Duodenal mucosa (tissue), 2 donors: ENCODE measurements at regions not wholly inside any gene's neighbourhood (a gene's known extent, or its start where the extent isn't known, plus 50 kb on each side); places are given as distances from the start of the nearest gene placed in this dataset.
A peak's percentile ranks its signal among the peaks of the same experiment; 100 is the strongest.

Experiments used
- H3K27ac ChIP-seq: one replicate; pipeline ENCODE4 v1.7.0; 2013; ENCODE audit warnings: low read depth, low read length
- H3K27me3 ChIP-seq, 2 donors: one replicate each; pipeline ENCODE4 v1.7.0; 2013; ENCODE audit warnings: low read length in 2 of 2, control low read depth in 1 of 2; ENCODE audit not compliant: insufficient read depth in 2 of 2, control insufficient read depth in 1 of 2
- H3K36me3 ChIP-seq, 2 donors: one replicate each; pipeline ENCODE4 v1.7.0; 2013; ENCODE audit warnings: low read length in 2 of 2, control low read depth in 1 of 2; ENCODE audit not compliant: insufficient read depth in 2 of 2, control insufficient read depth in 1 of 2
- H3K4me1 ChIP-seq, 2 donors: one replicate each; pipeline ENCODE4 v1.7.0; 2013; ENCODE audit warnings: low read length in 2 of 2, control low read depth in 1 of 2; ENCODE audit not compliant: insufficient read depth in 2 of 2, control insufficient read depth in 1 of 2
- H3K4me3 ChIP-seq, 2 donors: one replicate each; pipeline ENCODE4 v1.7.0; 2013; ENCODE audit warnings: low read length in 2 of 2, low read depth in 1 of 2
- H3K9ac ChIP-seq, 2 donors: one replicate each; pipeline ENCODE4 v1.7.0; 2013; ENCODE audit warnings: low read length in 2 of 2, low read depth in 1 of 2
- H3K9me3 ChIP-seq, 2 donors: one replicate each; pipeline ENCODE4 v1.7.0; 2013; ENCODE audit warnings: low read length in 2 of 2, control low read depth in 1 of 2; ENCODE audit not compliant: control insufficient read depth in 1 of 2

DNA sequence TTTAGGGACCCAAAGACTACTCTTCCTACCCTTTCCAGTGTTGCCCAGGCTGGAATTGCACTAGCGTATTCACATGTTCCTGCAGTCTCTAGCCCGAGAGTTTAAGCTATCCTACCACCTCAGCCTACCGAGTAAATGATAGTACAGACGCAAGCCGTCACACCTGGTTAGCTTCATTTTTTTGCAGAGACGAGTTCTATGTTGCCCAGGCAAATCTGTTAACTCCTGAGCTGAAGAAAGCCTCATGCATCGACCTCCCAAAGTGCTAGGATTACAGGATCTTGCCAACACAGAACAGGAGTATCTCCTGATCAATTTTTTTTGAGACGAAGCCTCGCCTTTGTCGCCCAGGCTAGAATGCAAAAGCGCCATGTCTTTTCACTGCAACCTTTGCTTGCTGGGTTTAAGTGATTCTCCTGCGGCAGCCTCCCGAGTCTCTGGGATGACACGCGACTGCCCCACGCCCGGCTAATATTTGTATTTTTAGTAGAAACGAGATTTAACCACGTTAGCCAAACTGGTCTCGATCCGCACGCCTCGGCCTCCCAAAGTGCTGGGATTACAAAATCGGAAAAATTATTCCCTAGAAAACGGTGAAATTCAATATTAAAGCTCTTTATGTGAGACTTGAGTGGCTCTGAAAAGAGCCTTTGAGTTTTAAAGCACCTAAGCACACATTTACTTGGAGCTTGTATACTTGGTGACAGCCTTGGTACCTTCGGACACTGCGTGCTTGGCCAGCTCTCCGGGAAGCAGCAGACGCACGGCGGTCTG lies 128.5 kb downstream of the HFE start:
- Histone ChIP-seq H3K36me3 (no peaks in the 10 kb centered on the region), H3K9me3 (no peaks in the 10 kb centered on the region), H3K4me1 (peaks cover 0 to 9% of the 10 kb centered on the region in 2 donors), H3K27ac (peak overlapping the region; percentile 59), H3K9ac (peak overlapping the region; percentile 67 to 73), H3K27me3 (no peaks in the 10 kb centered on the region), H3K4me3 (peak overlapping the region; percentile 58 to 76)

DNA sequence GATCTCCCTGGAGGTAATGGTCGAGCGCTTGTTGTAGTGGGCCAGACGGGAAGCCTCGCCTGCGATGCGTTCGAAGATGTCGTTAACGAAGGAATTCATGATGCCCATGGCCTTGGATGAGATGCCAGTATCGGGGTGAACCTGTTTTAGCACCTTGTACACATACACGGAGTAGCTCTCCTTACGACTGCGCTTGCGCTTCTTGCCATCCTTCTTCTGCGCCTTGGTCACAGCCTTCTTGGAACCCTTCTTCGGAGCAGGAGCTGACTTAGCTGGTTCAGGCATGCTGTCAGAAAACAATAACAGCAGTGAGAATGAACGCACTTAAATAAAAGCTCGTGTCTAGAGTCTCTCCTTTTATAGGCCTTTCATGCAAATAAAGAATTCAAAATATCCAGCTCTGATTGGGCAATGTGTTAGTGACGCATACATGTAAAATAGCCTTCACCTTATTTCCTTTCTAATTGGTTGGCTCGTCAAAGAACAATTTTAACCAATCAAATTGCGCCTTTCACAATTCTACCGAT lies 129.2 kb downstream of the HFE start:
- Histone ChIP-seq H3K9ac (peak overlapping the region; percentile 85 to 92), H3K4me1 (peaks cover 0 to 9% of the 10 kb centered on the region in 2 donors), H3K27me3 (no peaks in the 10 kb centered on the region), H3K27ac (peak overlapping the region; percentile 97), H3K36me3 (no peaks in the 10 kb centered on the region), H3K9me3 (no peaks in the 10 kb centered on the region), H3K4me3 (peak overlapping the region; percentile 73 to 76)

DNA sequence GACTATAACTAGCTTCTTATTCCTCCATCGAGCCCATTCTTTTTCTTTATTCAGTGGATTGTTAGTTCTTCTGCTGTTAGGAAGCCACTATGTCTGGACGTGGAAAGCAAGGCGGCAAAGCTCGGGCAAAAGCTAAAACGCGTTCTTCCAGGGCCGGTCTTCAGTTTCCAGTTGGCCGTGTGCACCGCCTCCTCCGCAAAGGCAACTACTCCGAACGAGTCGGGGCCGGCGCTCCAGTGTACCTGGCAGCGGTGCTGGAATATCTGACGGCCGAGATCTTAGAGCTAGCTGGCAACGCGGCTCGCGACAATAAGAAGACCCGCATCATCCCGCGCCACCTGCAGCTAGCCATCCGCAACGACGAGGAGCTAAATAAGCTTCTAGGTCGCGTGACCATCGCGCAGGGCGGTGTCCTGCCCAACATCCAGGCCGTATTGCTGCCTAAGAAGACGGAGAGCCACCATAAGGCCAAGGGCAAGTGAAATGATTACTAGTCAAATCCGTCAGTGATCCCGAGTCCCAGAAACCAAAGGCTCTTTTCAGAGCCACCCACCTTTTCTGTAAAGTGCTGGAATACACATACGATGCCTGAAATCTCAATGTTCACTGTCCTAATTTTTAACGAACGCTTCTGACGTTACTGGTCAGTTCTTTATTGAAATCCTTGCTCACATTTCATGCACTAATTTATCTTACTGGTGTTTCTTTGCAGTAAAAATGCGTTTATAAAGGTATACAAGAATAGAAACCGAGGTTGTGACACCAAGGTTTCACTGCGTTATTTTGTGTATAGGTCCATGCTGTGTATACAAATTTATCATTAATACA lies 129.9 kb downstream of the HFE start:
- Histone ChIP-seq H3K27me3 (no peaks in the 10 kb centered on the region), H3K9me3 (no peaks in the 10 kb centered on the region), H3K4me1 (peaks cover 0 to 9% of the 10 kb centered on the region in 2 donors), H3K9ac (peak overlapping the region; percentile 85 to 92), H3K36me3 (no peaks in the 10 kb centered on the region), H3K4me3 (peak overlapping the region; percentile 73 to 76), H3K27ac (peak overlapping the region; percentile 97)

DNA sequence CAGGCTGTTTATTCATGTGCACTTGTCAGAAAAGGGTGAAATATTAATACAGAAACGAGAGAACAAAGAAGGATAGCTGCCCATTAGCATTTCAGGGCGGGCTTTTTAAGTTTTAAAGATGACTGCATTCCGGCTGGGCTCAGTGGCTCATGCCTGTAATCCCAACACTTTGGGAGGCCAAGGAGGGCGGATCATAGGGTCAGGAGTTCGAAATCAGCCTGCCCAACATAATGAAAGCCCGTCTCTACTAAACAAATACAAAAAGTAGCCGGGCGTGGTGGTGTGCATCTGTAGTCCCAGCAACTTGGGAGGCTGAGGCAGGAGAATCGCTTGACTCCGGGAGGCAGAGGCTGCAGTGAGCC lies 130.5 kb downstream of the HFE start:
- Histone ChIP-seq H3K27me3 (no peaks in the 10 kb centered on the region), H3K4me3 (peak overlapping the region; percentile 73 to 76), H3K4me1 (peaks cover 0 to 9% of the 10 kb centered on the region in 2 donors), H3K9ac (peak overlapping the region; percentile 85 to 92), H3K27ac (peak overlapping the region; percentile 97), H3K36me3 (no peaks in the 10 kb centered on the region), H3K9me3 (no peaks in the 10 kb centered on the region)

DNA sequence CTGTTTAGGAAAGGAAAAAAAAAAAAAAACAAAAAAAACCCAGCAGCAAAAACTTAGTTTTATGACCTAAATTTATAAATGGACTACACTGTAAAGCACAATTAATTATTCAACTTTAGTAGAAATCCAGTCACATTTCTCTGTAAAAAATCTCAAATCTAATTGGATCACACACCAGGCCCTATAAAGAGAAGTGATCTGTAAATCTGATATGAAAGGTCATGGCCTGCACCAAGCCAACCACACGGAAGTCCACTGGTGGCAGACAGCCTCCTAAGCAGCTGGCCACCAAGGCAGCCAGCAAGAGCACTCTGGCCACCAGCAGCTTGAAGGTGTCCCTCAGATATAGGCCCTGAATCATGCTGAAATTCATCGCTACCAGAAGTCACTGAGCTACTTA lies 131.6 kb downstream of the HFE start:
- Histone ChIP-seq H3K9ac (no peak overlapping the region), H3K27me3 (no peaks in the 10 kb centered on the region), H3K27ac (no peak overlapping the region), H3K4me3 (no peak overlapping the region), H3K36me3 (no peaks in the 10 kb centered on the region), H3K4me1 (peaks cover 0 to 9% of the 10 kb centered on the region in 2 donors), H3K9me3 (no peaks in the 10 kb centered on the region)

DNA sequence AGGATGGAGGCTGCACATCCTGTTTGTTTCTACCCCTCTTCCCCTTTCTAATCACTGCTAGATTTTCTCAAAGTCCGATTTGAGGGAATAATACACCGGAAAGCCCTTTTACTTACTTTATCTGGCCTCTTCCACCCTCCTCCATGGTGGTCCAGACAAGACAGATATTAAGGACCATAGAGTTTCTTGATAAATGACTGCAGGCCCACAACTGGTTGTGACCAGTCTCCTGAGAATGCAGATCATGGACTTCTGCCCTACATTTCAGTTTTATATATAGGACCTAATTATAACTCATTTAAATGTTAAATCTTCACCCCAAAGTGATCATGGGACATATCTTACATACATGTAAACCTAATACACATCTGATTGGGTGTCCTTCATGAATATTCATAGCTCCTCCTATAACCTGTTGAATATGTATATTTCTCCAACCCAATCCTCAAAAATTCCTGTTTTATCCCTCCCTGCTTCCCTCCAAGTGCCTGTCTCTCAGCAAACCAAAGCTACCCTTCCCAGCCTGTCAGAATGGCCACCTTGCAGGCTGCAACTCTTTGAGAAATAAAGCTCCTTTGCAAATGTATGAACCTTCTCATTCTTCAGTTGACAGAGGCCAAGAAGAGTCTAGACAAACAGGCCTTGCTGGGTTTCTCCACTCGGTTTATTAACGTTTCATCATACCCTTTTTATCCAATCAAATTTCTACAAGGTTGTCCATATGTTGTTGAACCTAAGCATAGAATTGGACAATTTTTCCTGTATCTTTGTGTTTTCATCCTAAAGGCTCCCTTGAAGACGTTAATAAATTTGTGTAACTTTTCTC lies 133.1 kb downstream of the HFE start:
- H3K9me3 ChIP-seq: no peaks in the 10 kb centered on the region
- peaks cover 0 to 4% of the 10 kb centered on the region in 2 donors for H3K36me3 ChIP-seq
- H3K4me1 ChIP-seq: peaks cover 0 to 12% of the 10 kb centered on the region in 2 donors
- no peaks in the 10 kb centered on the region for H3K27me3 ChIP-seq
- H3K4me3 ChIP-seq: no peak overlapping the region
- H3K9ac ChIP-seq: no peak overlapping the region
- no peak overlapping the region for H3K27ac ChIP-seq

- no peak overlapping the region for H3K9ac ChIP-seq
- no peak overlapping the region for H3K27ac ChIP-seq
- peaks cover 0 to 4% of the 10 kb centered on the region in 2 donors for H3K36me3 ChIP-seq
- H3K4me1 ChIP-seq: peaks cover 0 to 10% of the 10 kb centered on the region in 2 donors
- no peak overlapping the region for H3K4me3 ChIP-seq
- no peaks in the 10 kb centered on the region for H3K9me3 ChIP-seq
- H3K27me3 ChIP-seq: no peaks in the 10 kb centered on the region
Measured at GRCh38 chr6:26221186-26221585, 134.0 kb downstream of the HFE start.

DNA sequence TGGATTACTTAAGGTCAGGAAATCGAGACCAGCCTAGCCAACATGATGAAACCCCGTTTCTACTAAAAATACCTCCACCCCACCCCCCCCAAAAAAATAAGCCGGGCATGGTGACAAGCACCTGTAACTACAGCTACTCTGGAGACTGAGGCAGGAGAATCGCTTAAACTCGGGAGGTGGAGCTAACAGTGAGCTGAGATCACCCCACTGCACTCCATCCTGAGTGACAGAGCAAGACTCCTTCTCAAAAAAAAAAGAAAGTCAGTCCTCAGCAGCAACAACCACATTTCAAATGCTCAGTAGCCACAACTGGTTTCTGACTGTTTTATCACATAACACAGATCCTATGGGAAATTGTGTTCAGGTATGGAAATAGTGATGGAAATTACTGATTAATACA lies 135.3 kb downstream of the HFE start:
- H3K4me3 ChIP-seq: no peak overlapping the region
- no peaks in the 10 kb centered on the region for H3K27me3 ChIP-seq
- no peak overlapping the region for H3K9ac ChIP-seq

DNA sequence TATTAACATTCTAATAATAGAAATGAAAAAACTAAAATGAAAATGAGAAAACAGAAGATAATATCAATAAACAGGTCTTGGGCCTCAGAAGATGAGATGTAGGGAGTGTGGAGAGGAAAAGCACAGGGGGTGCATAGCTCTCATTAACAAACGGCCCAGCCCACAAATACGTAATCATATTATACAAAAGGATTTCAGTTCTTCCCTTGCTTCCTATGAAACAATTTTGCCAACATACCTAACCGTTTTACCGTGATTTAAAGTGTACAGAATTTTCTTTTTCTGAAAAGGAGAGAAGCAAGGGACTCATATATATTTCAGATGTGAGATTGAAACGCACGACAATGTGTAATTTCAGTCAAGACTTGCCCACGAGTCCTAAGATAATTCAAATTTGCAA lies 136.0 kb downstream of the HFE start:
- Histone ChIP-seq H3K9ac (peak overlapping the region; percentile 77 to 81), H3K27me3 (no peaks in the 10 kb centered on the region), H3K27ac (no peak overlapping the region), H3K36me3 (peaks cover 0 to 4% of the 10 kb centered on the region in 2 donors), H3K4me1 (peaks cover 0 to 7% of the 10 kb centered on the region in 2 donors), H3K4me3 (peak overlapping the region; percentile 74 to 90), H3K9me3 (no peaks in the 10 kb centered on the region)

More for the DNA sequence above, 135.3 kb downstream of the HFE start:
- H3K27ac ChIP-seq: no peak overlapping the region
- peaks cover 0 to 7% of the 10 kb centered on the region in 2 donors for H3K4me1 ChIP-seq
- peaks cover 0 to 4% of the 10 kb centered on the region in 2 donors for H3K36me3 ChIP-seq
- H3K9me3 ChIP-seq: no peaks in the 10 kb centered on the region
